HepG2 (cell line): ENCODE measurements at regions not wholly inside any gene's neighbourhood (a gene's known extent, or its start where the extent isn't known, plus 50 kb on each side); places are given as distances from the start of the nearest gene placed in this dataset.

Experiments
- ATAC-seq: fragments of 200-7000 bp; cut with Tn5 transposase; 3 replicates; pipeline ENCODE4 v1.9.1; 2020; ENCODE audit warnings: mild to moderate bottlenecking, moderate library complexity
- BruUV-seq: library from RNA; stranded (reverse); fragments of 400-500 nt; replicated peaks from 2 replicates; lab custom pipeline; 2021; lab: Mats Ljungman, UMichigan
- CTCF ChIA-PET: fragments of 300-600 bp; formaldehyde crosslinking; extraction: SDS; loops from one replicate; lab custom pipeline; 2021; ENCODE audit warnings: low total read pairs, inconsistent platforms, low intra/inter-chr PET ratio; lab: Yijun Ruan, JAX
- POLR2A ChIA-PET: fragments of 350-600 bp; sonication (Branson Sonifier 250); formaldehyde crosslinking; loops from one replicate; lab custom pipeline; 2020; ENCODE audit warnings: antibody characterized with exemption, inconsistent platforms; lab: Yijun Ruan, JAX
- DNase-seq: peaks from one replicate; pipeline ENCODE4 v3.0.0-alpha.2; 2015; ENCODE audit warnings: low spot score
- FAIRE-seq: peaks from 3 replicates; lab custom pipeline; 2011; peaks lifted over from hg19 to GRCh38; lab: Jason Lieb, UNC
- H2AFZ ChIP-seq: one replicate; pipeline ENCODE4 v1.6.1; 2011; ENCODE audit warnings: low read length, inconsistent platforms
- H3K27ac ChIP-seq: fragments of 300-600 bp; 3 replicates; pipeline ENCODE4 v1.8.0; 2011; ENCODE audit warnings: mixed run types, mild to moderate bottlenecking, mixed read lengths, low read length, inconsistent platforms; ENCODE audit not compliant: insufficient read depth; ENCODE audit errors: extremely low read length
- H3K27me3 ChIP-seq, 2 experiments: fragments of 200-600 bp in 1 of 2; 2 replicates in 1 of 2; 3 replicates in 1 of 2; pipeline versions ENCODE4 v1.6.0 to v1.8.0; 2011; ENCODE audit warnings: low read length in 2 of 2, mild to moderate bottlenecking in 2 of 2, moderate library complexity in 2 of 2, inconsistent platforms in 1 of 2; ENCODE audit not compliant: insufficient read depth in 2 of 2, control insufficient read depth in 1 of 2
- H3K36me3 ChIP-seq, 2 experiments: fragments of 200-600 bp in 1 of 2; replicated peaks in 1 of 2; 2 replicates in 1 of 2; 3 replicates in 1 of 2; pipeline versions ENCODE4 v1.5.1 to v1.8.0; 2011; ENCODE audit warnings: low read length in 2 of 2, inconsistent platforms in 1 of 2; ENCODE audit not compliant: insufficient read depth in 2 of 2, control insufficient read depth in 1 of 2
- H3K4me1 ChIP-seq: 2 replicates; pipeline ENCODE4 v1.5.1; 2012; ENCODE audit warnings: low read length, inconsistent platforms; ENCODE audit not compliant: insufficient read depth
- H3K4me2 ChIP-seq: 2 replicates; pipeline ENCODE4 v1.6.0; 2011; ENCODE audit warnings: low read depth, low read length, inconsistent platforms
- H3K4me3 ChIP-seq, 3 experiments: fragments of 200-600 bp in 1 of 3; sonication (generic), shearing (Covaris generic) in 1 of 3; replicated peaks in 1 of 3; 2 replicates each; pipeline ENCODE4 v1.5.1; 2011 to 2016; ENCODE audit warnings: low read length in 3 of 3, inconsistent platforms in 2 of 3, low read depth in 2 of 3, mild to moderate bottlenecking in 2 of 3, control low read depth in 1 of 3, mixed read lengths in 1 of 3; ENCODE audit not compliant: insufficient read depth in 1 of 3
- H3K79me2 ChIP-seq: one replicate; pipeline ENCODE4 v1.6.1; 2011; ENCODE audit warnings: low read length, inconsistent platforms; ENCODE audit not compliant: insufficient read depth
- H3K9ac ChIP-seq: 2 replicates; pipeline ENCODE4 v1.6.0; 2011; ENCODE audit warnings: mild to moderate bottlenecking, low read depth, low read length, inconsistent platforms; ENCODE audit not compliant: insufficient read depth
- H3K9me3 ChIP-seq: 2 replicates; pipeline ENCODE4 v1.5.1; 2012; ENCODE audit warnings: mild to moderate bottlenecking, low read length
- H4K20me1 ChIP-seq: 2 replicates; pipeline ENCODE4 v1.6.0; 2011; ENCODE audit warnings: inconsistent platforms, mild to moderate bottlenecking, low read length, moderate library complexity; ENCODE audit not compliant: insufficient read depth
- AGO2 ChIP-seq: fragments of 200-400 bp; formaldehyde crosslinking; optimal IDR thresholded peaks from 2 replicates; pipeline ENCODE3; 2017; ENCODE audit warnings: mild to moderate bottlenecking, low read depth, low read length, moderate library complexity
- ARNT ChIP-seq: fragments of 450-650 bp; IDR thresholded peaks from 2 replicates; pipeline ENCODE4 v1.6.1; 2017
- ATF7 ChIP-seq, 2 experiments: fragments of 450-650 bp in 1 of 2; sonication (generic) in 1 of 2; formaldehyde crosslinking in 1 of 2; IDR thresholded peaks; 2 replicates each; pipeline versions ENCODE4 v1.4.0 to v1.6.1; 2016 to 2020; ENCODE audit warnings: antibody characterized with exemption in 1 of 2, mild to moderate bottlenecking in 1 of 2, missing genetic modification reagents in 1 of 2
- CBX2 ChIP-seq, 2 experiments: fragments of 200-600 bp in 1 of 2; sonication (generic); formaldehyde crosslinking in 1 of 2; IDR thresholded peaks; 2 replicates each; pipeline versions ENCODE4 v1.7.0 to v1.8.1; 2018 to 2022; ENCODE audit warnings: low read depth in 2 of 2, low read length in 1 of 2, mild to moderate bottlenecking in 1 of 2, missing genetic modification reagents in 1 of 2
- HMG20B ChIP-seq: conservative IDR thresholded peaks from 2 replicates; pipeline ENCODE4 v1.6.1; 2016; ENCODE audit warnings: missing genetic modification reagents, missing compliant biosample characterization
- KDM5B ChIP-seq: sonication (generic); formaldehyde crosslinking; IDR thresholded peaks from 2 replicates; pipeline ENCODE4 v1.4.0; 2020; ENCODE audit warnings: missing genetic modification reagents, mild to moderate bottlenecking, borderline replicate concordance
- NFKBIZ ChIP-seq: IDR thresholded peaks from 2 replicates; pipeline ENCODE4 v1.6.1; 2018; ENCODE audit warnings: missing genetic modification reagents, missing compliant biosample characterization
- PCBP1 ChIP-seq: fragments of 200-400 bp; formaldehyde crosslinking; IDR thresholded peaks from 2 replicates; pipeline ENCODE4 v1.6.1; 2017; ENCODE audit warnings: mild to moderate bottlenecking, low read depth, low read length, borderline replicate concordance
- POGZ ChIP-seq: sonication (generic); formaldehyde crosslinking; IDR thresholded peaks from 2 replicates; pipeline ENCODE4 v1.4.0; 2020; ENCODE audit warnings: mild to moderate bottlenecking, missing genetic modification reagents
- RARA ChIP-seq: IDR thresholded peaks from 2 replicates; pipeline ENCODE4 v1.6.1; 2016; ENCODE audit warnings: missing genetic modification reagents, missing compliant biosample characterization
- SMARCE1 ChIP-seq: fragments of 450-650 bp; IDR thresholded peaks from 2 replicates; pipeline ENCODE4 v1.6.1; 2017; ENCODE audit warnings: borderline replicate concordance
- ZFP41 ChIP-seq: sonication (generic); formaldehyde crosslinking; IDR thresholded peaks from 2 replicates; pipeline ENCODE4 v1.4.0; 2020; ENCODE audit warnings: mild to moderate bottlenecking, missing genetic modification reagents, borderline replicate concordance
- ZNF12 ChIP-seq: sonication (generic); formaldehyde crosslinking; IDR thresholded peaks from 2 replicates; pipeline ENCODE4 v1.5.0; 2020; ENCODE audit warnings: missing genetic modification reagents
- ZNF160 ChIP-seq: sonication (generic); formaldehyde crosslinking; IDR thresholded peaks from 2 replicates; pipeline ENCODE4 v1.8.0; 2022; ENCODE audit warnings: mild to moderate bottlenecking, inconsistent platforms, missing genetic modification reagents
- ZNF501 ChIP-seq: sonication (generic); formaldehyde crosslinking; IDR thresholded peaks from 2 replicates; pipeline ENCODE4 v1.5.1; 2020; ENCODE audit warnings: mild to moderate bottlenecking, moderate library complexity, missing genetic modification reagents
- ZNF570 ChIP-seq: sonication (generic); formaldehyde crosslinking; IDR thresholded peaks from 2 replicates; pipeline ENCODE4 v1.4.0; 2020; ENCODE audit warnings: mild to moderate bottlenecking, missing genetic modification reagents, borderline replicate concordance
- ZNF577 ChIP-seq: sonication (generic); formaldehyde crosslinking; IDR thresholded peaks from 2 replicates; pipeline ENCODE4 v1.4.0; 2020; ENCODE audit warnings: mild to moderate bottlenecking, low read depth, missing genetic modification reagents, borderline replicate concordance
- ZNF761 ChIP-seq: sonication (generic); formaldehyde crosslinking; conservative IDR thresholded peaks from 2 replicates; pipeline ENCODE4 v1.4.0; 2020; ENCODE audit warnings: mild to moderate bottlenecking, missing genetic modification reagents
- WGBS: methylation state at CpG from one replicate; pipeline ENCODE4 v1.1.6; 2017; ENCODE audit warnings: low lambda C conversion rate; 5-methylcytosine and 5-hydroxymethylcytosine counted together
- in situ Hi-C: cut with HindIII; loops from 2 replicates; pipeline ENCODE4 v1.10.0; 2017; ENCODE audit warnings: low pct_unique_long_range_greater_than_20kb; ENCODE audit not compliant: extremely low pct_ligation_motif_present
- intact Hi-C: fragments of 100-400 bp; cut with micrococcal nuclease; formaldehyde crosslinking; loops from one replicate; pipeline ENCODE4 v1.10.0; 2022; ENCODE audit not compliant: unreplicated experiment
- TF ChIP-seq, protein P1 (sequence below): sonication (generic); formaldehyde crosslinking; IDR thresholded peaks from 2 replicates; pipeline ENCODE4 v1.5.0; 2020; ENCODE audit warnings: mild to moderate bottlenecking, low read depth, missing genetic modification reagents, borderline replicate concordance

DNA sequence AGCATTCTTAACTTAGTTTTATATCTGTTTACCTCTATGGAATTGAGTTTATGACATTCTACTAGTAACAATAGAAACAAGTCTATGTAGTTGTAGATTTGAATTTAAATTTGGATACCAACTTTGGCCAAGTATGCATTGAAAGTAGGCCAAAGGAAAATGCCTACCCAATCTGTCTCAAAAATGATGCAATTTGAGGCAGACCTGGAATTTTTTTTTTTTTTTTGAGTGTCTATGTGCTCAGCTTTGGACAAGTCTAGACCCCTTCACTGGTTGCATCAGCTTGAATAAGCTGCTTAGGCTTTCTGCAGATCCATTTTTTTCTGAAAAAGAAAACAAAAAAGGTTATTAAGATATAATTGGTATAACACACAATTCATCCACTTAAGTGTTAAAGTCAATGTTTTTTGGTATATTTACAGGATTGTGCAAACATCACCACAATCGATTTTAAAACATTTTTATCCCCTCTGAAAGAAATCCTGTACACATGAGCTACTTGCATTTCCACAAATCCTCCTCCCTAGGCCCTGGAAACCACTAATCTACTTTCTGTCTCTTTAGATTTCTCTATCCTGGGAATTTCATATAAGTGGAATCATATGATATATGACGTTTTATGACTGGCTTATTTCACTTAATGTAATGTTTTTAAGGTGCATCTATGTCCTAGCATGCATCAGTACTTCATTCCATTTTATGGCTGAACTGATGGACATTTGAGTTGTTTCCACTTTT lies 185.1 kb upstream of the CCDC68 start:
- no peak for ATAC-seq
- intact Hi-C loops (no loop called here), in situ Hi-C loops (no loop called here)
- no peaks in the 10 kb centered on the region for H4K20me1 ChIP-seq
- H3K4me3 ChIP-seq = no peak overlapping the region
- H3K36me3 ChIP-seq = no peaks in the 10 kb centered on the region
- no peak overlapping the region for H2AFZ ChIP-seq
- no peak for FAIRE-seq
- H3K9ac ChIP-seq = no peak overlapping the region
- H3K27me3 ChIP-seq = peaks cover 0 to 4% of the 10 kb centered on the region in 2 experiments; a peak in 1 of 5 replicates
- peaks cover 5% of the 10 kb centered on the region; the same call in 1 of the 2 replicates for H3K9me3 ChIP-seq
- ChIA-PET POLR2A (no interaction called here), CTCF (no interaction called here)
- no peak for TF ChIP-seq CBX2 (IDR thresholded peaks at IDR 0.05; ENCODE audit: low read depth, low read length)
- TF ChIP-seq CBX2 (CRISPR knock-in tag; IDR thresholded peaks at IDR 0.05; ENCODE audit: low read depth) = no peak
- no peak for TF ChIP-seq ATF7 (IDR thresholded peaks at IDR 0.05)
- no peak for TF ChIP-seq ATF7 (CRISPR knock-in tag; IDR thresholded peaks at IDR 0.05)
- TF ChIP-seq, protein P1, sequence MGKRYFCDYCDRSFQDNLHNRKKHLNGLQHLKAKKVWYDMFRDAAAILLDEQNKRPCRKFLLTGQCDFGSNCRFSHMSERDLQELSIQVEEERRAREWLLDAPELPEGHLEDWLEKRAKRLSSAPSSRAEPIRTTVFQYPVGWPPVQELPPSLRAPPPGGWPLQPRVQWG (CRISPR knock-in tag) = no peak
- TF ChIP-seq ZNF577 (CRISPR knock-in tag) = no peak
- no peak for TF ChIP-seq ZNF501
- TF ChIP-seq ARNT = no peak
- no peak for TF ChIP-seq SMARCE1
- no peak for TF ChIP-seq POGZ (CRISPR knock-in tag)
- TF ChIP-seq ZNF12 (CRISPR knock-in tag) = no peak
- TF ChIP-seq AGO2 = no peak
- TF ChIP-seq ZFP41 (CRISPR knock-in tag) = no peak
- TF ChIP-seq RARA (CRISPR knock-in tag) = no peak
- no peak for TF ChIP-seq ZNF761 (CRISPR knock-in tag)
- TF ChIP-seq HMG20B (CRISPR knock-in tag) = no peak
- TF ChIP-seq ZNF160 (CRISPR knock-in tag) = no peak
- TF ChIP-seq PCBP1 = no peak
- no peak for TF ChIP-seq ZNF570 (CRISPR knock-in tag)
- no peak for TF ChIP-seq KDM5B (CRISPR knock-in tag)
- no peak for TF ChIP-seq NFKBIZ (CRISPR knock-in tag)
- BruUV-seq = no TSS peak
- H3K4me1 ChIP-seq = no peaks in the 10 kb centered on the region
- H3K27ac ChIP-seq = no peak overlapping the region
- H3K79me2 ChIP-seq = no peaks in the 10 kb centered on the region
- 0% methylated on average over 2 of the region's 2 CpGs for WGBS
- DNase-seq = no peak
- no peak overlapping the region for H3K4me2 ChIP-seq
